ENCODE measurements at regions not wholly inside any gene's neighbourhood (a gene's known extent, or its start where the extent isn't known, plus 50 kb on each side); places are given as distances from the start of the nearest gene placed in this dataset.

DNA sequence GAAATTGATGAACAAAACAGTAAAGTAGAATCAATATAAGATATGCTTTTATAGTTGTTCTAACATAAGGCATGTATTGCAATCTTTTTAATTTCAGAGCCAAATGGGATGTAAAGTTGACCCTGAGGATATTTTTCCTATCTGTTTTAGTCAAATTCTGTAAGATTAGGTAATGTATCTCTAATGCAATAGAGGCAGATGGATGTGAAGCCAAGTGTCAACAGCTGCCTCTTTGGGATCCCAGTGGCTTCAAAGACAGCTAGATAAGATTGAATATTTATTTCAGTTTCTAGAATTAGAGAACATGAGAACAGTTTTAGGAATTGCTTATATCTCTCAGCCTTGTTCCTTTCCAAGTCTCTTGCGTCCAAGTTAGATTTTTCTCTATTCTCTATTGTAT lies 208.3 kb downstream of the DNAJB9 start:
- no peaks in the 10 kb centered on the region for H3F3A ChIP-seq (ENCODE audit: low read depth)

DNA sequence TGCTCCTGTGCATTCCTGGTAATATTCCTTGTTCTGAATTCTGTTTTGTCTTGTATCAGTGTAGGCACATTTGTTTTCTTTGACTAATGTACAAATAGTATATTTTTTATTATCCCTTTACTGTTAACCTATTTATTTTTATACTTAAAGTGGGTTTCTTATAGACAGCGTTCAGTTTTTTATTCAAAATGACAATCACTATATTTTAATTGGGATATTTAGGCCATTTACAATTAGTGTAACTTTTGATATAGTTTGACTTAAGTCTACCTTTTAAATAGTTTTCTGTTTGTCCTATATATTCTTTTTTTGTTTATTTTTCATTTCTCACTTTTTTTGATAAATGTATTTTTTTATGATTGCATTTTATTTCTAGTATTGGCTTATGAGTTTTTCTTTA lies 219.8 kb downstream of the DNAJB9 start:
- Histone ChIP-seq H2AFZ (replicated peaks) (no peak overlapping the region), H3K4me1 (no peaks in the 10 kb centered on the region), H3K27me3 (no peaks in the 10 kb centered on the region), H4K20me1 (ENCODE audit: low read depth) (no peaks in the 10 kb centered on the region), H3K4me3 (no peak overlapping the region), H3K36me3 (no peaks in the 10 kb centered on the region), H3F3A (ENCODE audit: low read depth) (no peaks in the 10 kb centered on the region), H3K9me3 (ENCODE audit: low read depth) (no peaks in the 10 kb centered on the region), H3K79me2 (ENCODE audit: low read depth) (no peaks in the 10 kb centered on the region), H3K9ac (no peak overlapping the region), H3K27ac (no peak overlapping the region), H3K4me2 (no peak overlapping the region)
- TF ChIP-seq EZH2phosphoT487 (IDR thresholded peaks at IDR 0.05): no peak
- no peak for TF ChIP-seq EZH2 (IDR thresholded peaks at IDR 0.05)
- TF ChIP-seq, protein P1, sequence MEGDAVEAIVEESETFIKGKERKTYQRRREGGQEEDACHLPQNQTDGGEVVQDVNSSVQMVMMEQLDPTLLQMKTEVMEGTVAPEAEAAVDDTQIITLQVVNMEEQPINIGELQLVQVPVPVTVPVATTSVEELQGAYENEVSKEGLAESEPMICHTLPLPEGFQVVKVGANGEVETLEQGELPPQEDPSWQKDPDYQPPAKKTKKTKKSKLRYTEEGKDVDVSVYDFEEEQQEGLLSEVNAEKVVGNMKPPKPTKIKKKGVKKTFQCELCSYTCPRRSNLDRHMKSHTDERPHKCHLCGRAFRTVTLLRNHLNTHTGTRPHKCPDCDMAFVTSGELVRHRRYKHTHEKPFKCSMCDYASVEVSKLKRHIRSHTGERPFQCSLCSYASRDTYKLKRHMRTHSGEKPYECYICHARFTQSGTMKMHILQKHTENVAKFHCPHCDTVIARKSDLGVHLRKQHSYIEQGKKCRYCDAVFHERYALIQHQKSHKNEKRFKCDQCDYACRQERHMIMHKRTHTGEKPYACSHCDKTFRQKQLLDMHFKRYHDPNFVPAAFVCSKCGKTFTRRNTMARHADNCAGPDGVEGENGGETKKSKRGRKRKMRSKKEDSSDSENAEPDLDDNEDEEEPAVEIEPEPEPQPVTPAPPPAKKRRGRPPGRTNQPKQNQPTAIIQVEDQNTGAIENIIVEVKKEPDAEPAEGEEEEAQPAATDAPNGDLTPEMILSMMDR (IDR thresholded peaks at IDR 0.05): no peak
- Mint-ChIP-seq H3K9me3 (peaks cover 7% of the 10 kb centered on the region), H3K27me3 (ENCODE audit: insufficient read depth, low read depth) (peaks cover 3% of the 10 kb centered on the region), H3K4me3 (no peak overlapping the region), H3K4me1 (no peaks in the 10 kb centered on the region), H3K27ac (no peak overlapping the region), H3K36me3 (no peaks in the 10 kb centered on the region)
- no peak for DNase-seq (ENCODE audit: low spot score)

More for the DNA sequence above, 208.3 kb downstream of the DNAJB9 start:
- Mint-ChIP-seq H3K27me3 (ENCODE audit: insufficient read depth, low read depth) (no peaks in the 10 kb centered on the region), H3K27ac (no peak overlapping the region), H3K4me3 (no peak overlapping the region), H3K36me3 (no peaks in the 10 kb centered on the region), H3K4me1 (no peaks in the 10 kb centered on the region), H3K9me3 (no peaks in the 10 kb centered on the region)
- no peaks in the 10 kb centered on the region for H3K9me3 ChIP-seq (ENCODE audit: low read depth)
- H3K4me1 ChIP-seq: peaks cover 4% of the 10 kb centered on the region
- H3K9ac ChIP-seq: no peak overlapping the region
- H3K79me2 ChIP-seq (ENCODE audit: low read depth): no peaks in the 10 kb centered on the region
- no peak overlapping the region for H3K4me2 ChIP-seq
- no peaks in the 10 kb centered on the region for H3K36me3 ChIP-seq
- no peak overlapping the region for H3K27ac ChIP-seq
- no peaks in the 10 kb centered on the region for H4K20me1 ChIP-seq (ENCODE audit: low read depth)
- no peaks in the 10 kb centered on the region for H3K27me3 ChIP-seq
- H3K4me3 ChIP-seq: no peak overlapping the region
- TF ChIP-seq EZH2phosphoT487 (IDR thresholded peaks at IDR 0.05) (no peak), EZH2 (IDR thresholded peaks at IDR 0.05) (no peak)
- TF ChIP-seq, protein P1 (IDR thresholded peaks at IDR 0.05): no peak
- peak overlapping the region; percentile 32 for H2AFZ ChIP-seq (replicated peaks)
- no peak for DNase-seq (ENCODE audit: low spot score)

DNA sequence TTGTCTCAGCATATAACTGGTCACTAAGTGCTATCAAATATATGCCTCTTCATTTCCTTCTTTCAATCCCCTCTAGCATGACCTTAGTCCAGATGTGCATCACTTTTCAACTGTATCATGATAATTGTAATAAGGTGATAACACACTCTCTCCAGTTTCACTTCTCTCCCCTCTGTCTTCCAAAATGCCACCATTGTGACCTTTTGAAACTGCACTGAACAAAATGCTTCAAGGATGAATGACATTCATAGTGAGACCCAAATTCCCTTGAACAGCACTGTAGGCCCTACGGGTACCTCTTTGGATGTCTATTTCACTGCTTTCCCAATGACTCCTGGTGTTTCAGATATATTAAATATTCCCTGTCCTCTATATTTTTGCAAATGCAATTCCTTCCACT lies 224.8 kb downstream of the DNAJB9 start:
- H3K4me1 Mint-ChIP-seq: no peaks in the 10 kb centered on the region
- H3K36me3 Mint-ChIP-seq: no peaks in the 10 kb centered on the region
- no peak overlapping the region for H2AFZ ChIP-seq (replicated peaks)
- no peaks in the 10 kb centered on the region for H3F3A ChIP-seq (ENCODE audit: low read depth)
- H3K27ac ChIP-seq: no peak overlapping the region
- no peak for DNase-seq (ENCODE audit: low spot score)
- no peak overlapping the region for H3K4me3 Mint-ChIP-seq
- no peaks in the 10 kb centered on the region for H3K4me1 ChIP-seq
- H3K36me3 ChIP-seq: no peaks in the 10 kb centered on the region
- H3K9ac ChIP-seq: no peak overlapping the region
- H3K27me3 ChIP-seq: no peaks in the 10 kb centered on the region
- no peaks in the 10 kb centered on the region for H3K27me3 Mint-ChIP-seq (ENCODE audit: insufficient read depth, low read depth)
- TF ChIP-seq, protein P1 (IDR thresholded peaks at IDR 0.05): no peak
- TF ChIP-seq EZH2 (IDR thresholded peaks at IDR 0.05) (no peak), EZH2phosphoT487 (IDR thresholded peaks at IDR 0.05) (no peak)
- H3K4me2 ChIP-seq: no peak overlapping the region
- H3K79me2 ChIP-seq (ENCODE audit: low read depth): no peaks in the 10 kb centered on the region
- no peak overlapping the region for H3K27ac Mint-ChIP-seq
- H3K9me3 ChIP-seq (ENCODE audit: low read depth): no peaks in the 10 kb centered on the region
- no peaks in the 10 kb centered on the region for H4K20me1 ChIP-seq (ENCODE audit: low read depth)
- H3K4me3 ChIP-seq: no peak overlapping the region
- H3K9me3 Mint-ChIP-seq: peaks cover 7% of the 10 kb centered on the region

Measured in neural progenitor cell (in vitro differentiated cells).